Spleen (tissue), 11 donors: ENCODE measurements at regions not wholly inside any gene's neighbourhood (a gene's known extent, or its start where the extent isn't known, plus 50 kb on each side); places are given as distances from the start of the nearest gene placed in this dataset.

Experiments
- DNase-seq: peaks from one replicate; pipeline ENCODE4 v3.0.0-alpha.2; 2020
- H3K27ac ChIP-seq, 8 donors: fragments of 200-600 bp; sonication (generic) in 7 of 8; 1 replicate in 4 of 8; 2 replicates in 4 of 8; pipeline versions ENCODE4 v1.5.0 to v1.8.0; 2016 to 2021; ENCODE audit warnings: inconsistent platforms in 4 of 8, mild to moderate bottlenecking in 4 of 8, moderate library complexity in 1 of 8
- H3K27me3 ChIP-seq, 7 donors: fragments of 200-600 bp; sonication (generic) in 6 of 7; replicated peaks in 1 of 7; 1 replicate in 4 of 7; 2 replicates in 3 of 7; pipeline versions ENCODE4 v1.5.0 to v1.8.0; 2016 to 2021; ENCODE audit warnings: inconsistent platforms in 3 of 7, mild to moderate bottlenecking in 1 of 7
- H3K36me3 ChIP-seq, 6 donors: fragments of 200-600 bp; sonication (generic) in 5 of 6; 1 replicate in 4 of 6; 2 replicates in 2 of 6; pipeline versions ENCODE4 v1.5.0 to v1.8.0; 2016 to 2021; ENCODE audit warnings: inconsistent platforms in 2 of 6
- H3K4me1 ChIP-seq, 6 donors: fragments of 200-600 bp; sonication (generic) in 5 of 6; 1 replicate in 3 of 6; 2 replicates in 3 of 6; pipeline versions ENCODE4 v1.5.0 to v1.8.0; 2016 to 2021; ENCODE audit warnings: inconsistent platforms in 3 of 6
- H3K4me3 ChIP-seq, 8 donors: fragments of 200-600 bp; sonication (generic) in 7 of 8; 1 replicate in 4 of 8; 2 replicates in 4 of 8; pipeline versions ENCODE4 v1.5.0 to v1.8.0; 2016 to 2021; ENCODE audit warnings: inconsistent platforms in 4 of 8, mild to moderate bottlenecking in 4 of 8, moderate library complexity in 2 of 8
- H3K9me3 ChIP-seq, 8 donors: fragments of 200-600 bp; sonication (generic) in 7 of 8; 1 replicate in 4 of 8; 2 replicates in 4 of 8; pipeline versions ENCODE4 v1.5.0 to v1.8.0; 2016 to 2021; ENCODE audit warnings: inconsistent platforms in 4 of 8
- POLR2A ChIP-seq, 3 donors: fragments of 450-650 bp; IDR thresholded peaks; one replicate each; pipeline ENCODE4 v1.5.1; 2017; ENCODE audit warnings: antibody characterized with exemption in 3 of 3, mild to moderate bottlenecking in 1 of 3
- POLR2AphosphoS5 ChIP-seq, 3 donors: sonication (generic); formaldehyde crosslinking; IDR thresholded peaks; one replicate each; pipeline ENCODE4 v1.5.1; 2017; ENCODE audit warnings: antibody characterized with exemption in 3 of 3
- WGBS, 5 donors: extraction: QIAGEN DNeasy Blood & Tissue Kit in 3 of 5; methylation state at CpG; one replicate each; pipeline versions ENCODE4 v1.1.5 to v1.1.7; 2013 to 2018; 5-methylcytosine and 5-hydroxymethylcytosine counted together
- intact Hi-C: fragments of 100-400 bp; cut with DNase I; formaldehyde crosslinking; loops from one replicate; pipeline ENCODE4 v1.15.0; 2023; ENCODE audit warnings: low total_unique reads
- TF ChIP-seq, protein P1 (sequence below), 11 experiments: fragments of 200-600 bp in 7 of 11; fragments of 450-650 bp in 4 of 11; sonication (generic) in 4 of 11; IDR thresholded peaks in 8 of 11; conservative IDR thresholded peaks in 3 of 11; 1 replicate in 7 of 11; 2 replicates in 4 of 11; pipeline versions ENCODE4 v1.4.0 to v1.8.0; 2016 to 2021; ENCODE audit warnings: antibody characterized with exemption in 11 of 11, inconsistent platforms in 4 of 11, mild to moderate bottlenecking in 1 of 11
- donor health status: healthy with polysubstance abuse.
- donor health status: DM: no; HTN: no; CAD: no; lungs with moderate emphysema.
- donor health status: DM: no; HTN: no; CAD: no.
- donor health status: Bipolar disorder and iron deficiency.
- donor health status: healthy.
- donor health status: DM: no; HTN: no; CAD: no.
- donor health status: DM: yes; HTN: yes; CAD: no.

DNA sequence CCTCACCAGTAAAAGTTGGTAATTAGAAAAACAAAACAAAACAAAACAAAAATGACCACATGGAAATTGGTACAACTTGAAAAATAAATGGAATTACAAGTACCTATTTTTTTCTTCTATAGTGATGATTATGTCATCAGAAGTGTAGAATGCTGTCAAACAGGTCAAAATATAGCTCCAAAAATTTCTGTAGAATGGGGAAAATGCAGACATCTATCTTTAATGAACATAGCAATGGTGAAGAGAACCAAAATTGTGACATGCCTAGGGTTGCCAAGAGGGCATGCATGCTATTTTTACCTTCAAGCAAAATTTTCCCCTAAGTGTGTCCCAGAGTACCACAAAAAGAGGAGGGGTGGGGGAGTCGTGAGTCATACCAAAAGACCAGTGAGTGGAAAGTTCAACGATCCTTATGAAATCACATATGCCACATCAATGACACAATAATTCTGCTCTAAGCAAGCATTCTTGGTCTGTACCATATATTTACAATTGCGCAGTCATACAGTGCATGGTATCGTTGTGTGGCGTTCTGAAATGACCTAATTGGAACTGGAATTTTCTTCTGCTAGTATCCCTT is 1436.4 kb downstream of the SUCLG1 start:
- Histone ChIP-seq H3K4me3 (no peak overlapping the region), H3K36me3 (no peaks in the 10 kb centered on the region), H3K27ac (no peak overlapping the region), H3K27me3 (no peaks in the 10 kb centered on the region), H3K9me3 (peaks cover 0 to 14% (median 0%) of the 10 kb centered on the region in 8 donors), H3K4me1 (no peaks in the 10 kb centered on the region)
- 79 to 86% (median 83%) methylated on average over 5 of the region's 5 CpGs for WGBS, 5 donors
- no peak for DNase-seq
- TF ChIP-seq, protein P1, sequence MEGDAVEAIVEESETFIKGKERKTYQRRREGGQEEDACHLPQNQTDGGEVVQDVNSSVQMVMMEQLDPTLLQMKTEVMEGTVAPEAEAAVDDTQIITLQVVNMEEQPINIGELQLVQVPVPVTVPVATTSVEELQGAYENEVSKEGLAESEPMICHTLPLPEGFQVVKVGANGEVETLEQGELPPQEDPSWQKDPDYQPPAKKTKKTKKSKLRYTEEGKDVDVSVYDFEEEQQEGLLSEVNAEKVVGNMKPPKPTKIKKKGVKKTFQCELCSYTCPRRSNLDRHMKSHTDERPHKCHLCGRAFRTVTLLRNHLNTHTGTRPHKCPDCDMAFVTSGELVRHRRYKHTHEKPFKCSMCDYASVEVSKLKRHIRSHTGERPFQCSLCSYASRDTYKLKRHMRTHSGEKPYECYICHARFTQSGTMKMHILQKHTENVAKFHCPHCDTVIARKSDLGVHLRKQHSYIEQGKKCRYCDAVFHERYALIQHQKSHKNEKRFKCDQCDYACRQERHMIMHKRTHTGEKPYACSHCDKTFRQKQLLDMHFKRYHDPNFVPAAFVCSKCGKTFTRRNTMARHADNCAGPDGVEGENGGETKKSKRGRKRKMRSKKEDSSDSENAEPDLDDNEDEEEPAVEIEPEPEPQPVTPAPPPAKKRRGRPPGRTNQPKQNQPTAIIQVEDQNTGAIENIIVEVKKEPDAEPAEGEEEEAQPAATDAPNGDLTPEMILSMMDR (IDR thresholded peaks at IDR 0.05 in 8 of 11, conservative IDR thresholded peaks at IDR 0.05 in 3 of 11) = no peak
- TF ChIP-seq POLR2AphosphoS5 (IDR thresholded peaks at IDR 0.05) (no peak), POLR2A (IDR thresholded peaks at IDR 0.05) (no peak)
- intact Hi-C loops = no loop called here

DNA sequence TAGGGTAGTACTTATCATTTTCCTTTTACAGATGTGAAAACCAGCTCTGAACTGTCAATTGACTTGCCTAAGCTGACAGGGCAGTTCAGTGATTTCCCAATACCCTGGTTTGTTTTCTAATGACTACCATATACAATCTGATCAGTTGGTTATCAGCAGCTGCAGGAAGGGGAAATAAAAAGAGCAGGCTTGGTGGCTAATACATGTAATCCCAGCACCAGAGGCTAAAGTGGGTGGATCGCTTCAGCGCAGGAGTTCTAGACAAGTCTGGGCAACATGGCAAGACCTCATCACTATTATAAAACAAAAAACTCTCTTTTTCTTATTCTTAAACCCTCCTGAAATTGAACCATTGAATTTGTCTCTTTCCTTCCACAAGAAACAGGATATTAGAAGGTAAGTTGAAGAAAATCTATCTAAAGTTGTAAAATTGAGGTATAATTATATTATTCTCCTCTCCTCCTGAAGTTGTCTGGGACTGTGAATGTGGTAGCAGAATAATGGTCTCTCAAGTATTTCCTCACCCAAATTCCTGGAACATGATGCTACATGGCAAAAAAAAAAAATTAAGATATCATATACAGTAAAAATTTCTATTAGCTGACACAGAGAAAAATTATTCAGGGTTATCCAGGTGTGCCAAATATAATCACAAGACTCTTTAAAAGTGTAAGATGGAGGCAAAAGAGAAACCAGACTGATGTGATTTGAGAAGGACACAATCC is 1441.6 kb downstream of the SUCLG1 start:
- no peak for DNase-seq
- Histone ChIP-seq H3K9me3 (peaks cover 0 to 10% (median 0%) of the 10 kb centered on the region in 8 donors), H3K4me3 (no peak overlapping the region), H3K27me3 (no peaks in the 10 kb centered on the region), H3K36me3 (no peaks in the 10 kb centered on the region), H3K27ac (no peak overlapping the region), H3K4me1 (no peaks in the 10 kb centered on the region)
- intact Hi-C loops = no loop called here
- WGBS, 5 donors = 87 to 98% (median 95%) methylated on average over 2 of the region's 2 CpGs
- TF ChIP-seq POLR2AphosphoS5 (IDR thresholded peaks at IDR 0.05) = no peak
- TF ChIP-seq POLR2A (IDR thresholded peaks at IDR 0.05) = no peak
- TF ChIP-seq, protein P1 (IDR thresholded peaks at IDR 0.05 in 8 of 11, conservative IDR thresholded peaks at IDR 0.05 in 3 of 11) = no peak

DNA sequence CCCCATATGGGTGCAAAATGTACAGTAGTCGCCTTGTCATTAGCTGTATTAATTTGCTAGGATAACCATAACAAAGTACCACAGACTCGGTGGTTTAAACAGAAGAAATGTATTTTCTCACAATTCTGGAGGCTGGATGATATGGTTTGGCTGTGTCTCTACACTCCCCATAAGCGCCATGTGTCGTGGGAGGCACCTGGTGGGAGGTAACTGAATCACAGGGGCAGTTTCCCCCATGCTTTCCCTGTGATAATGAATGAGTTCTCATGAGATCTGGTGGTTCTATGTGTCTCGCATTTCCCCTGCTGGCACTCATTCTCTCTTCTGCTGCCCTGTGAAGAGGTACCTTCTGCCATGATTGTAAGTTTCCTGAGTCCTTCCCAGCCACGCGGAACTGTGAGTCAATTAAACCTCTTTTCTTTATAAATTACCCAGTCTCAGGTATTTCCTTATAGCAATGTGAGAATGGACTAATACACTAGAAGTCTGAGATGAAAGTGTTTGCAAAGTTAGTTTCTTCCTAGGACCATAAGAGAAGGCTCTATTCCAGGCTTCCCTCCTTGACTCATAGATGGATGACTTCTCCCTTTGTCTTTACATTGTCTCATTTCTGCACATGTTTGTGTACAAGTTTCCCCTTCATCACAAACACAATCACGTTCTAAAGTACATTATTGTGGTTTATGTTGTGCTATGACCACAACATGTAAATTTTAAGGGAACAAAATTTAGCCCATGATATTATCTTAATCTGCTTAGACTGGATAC is 1442.6 kb downstream of the SUCLG1 start:
- no peak overlapping the region for H3K4me3 ChIP-seq
- no peaks in the 10 kb centered on the region for H3K27me3 ChIP-seq
- intact Hi-C loops = no loop called here
- H3K27ac ChIP-seq = no peak overlapping the region
- peaks cover 0 to 17% (median 0%) of the 10 kb centered on the region in 8 donors for H3K9me3 ChIP-seq
- 79 to 90% (median 85%) methylated on average over 8 of the region's 8 CpGs for WGBS, 5 donors
- TF ChIP-seq POLR2A (IDR thresholded peaks at IDR 0.05) = no peak
- no peak for TF ChIP-seq POLR2AphosphoS5 (IDR thresholded peaks at IDR 0.05)
- TF ChIP-seq, protein P1 (IDR thresholded peaks at IDR 0.05 in 8 of 11, conservative IDR thresholded peaks at IDR 0.05 in 3 of 11) = no peak
- no peaks in the 10 kb centered on the region for H3K36me3 ChIP-seq
- H3K4me1 ChIP-seq = no peaks in the 10 kb centered on the region
- no peak for DNase-seq

DNA sequence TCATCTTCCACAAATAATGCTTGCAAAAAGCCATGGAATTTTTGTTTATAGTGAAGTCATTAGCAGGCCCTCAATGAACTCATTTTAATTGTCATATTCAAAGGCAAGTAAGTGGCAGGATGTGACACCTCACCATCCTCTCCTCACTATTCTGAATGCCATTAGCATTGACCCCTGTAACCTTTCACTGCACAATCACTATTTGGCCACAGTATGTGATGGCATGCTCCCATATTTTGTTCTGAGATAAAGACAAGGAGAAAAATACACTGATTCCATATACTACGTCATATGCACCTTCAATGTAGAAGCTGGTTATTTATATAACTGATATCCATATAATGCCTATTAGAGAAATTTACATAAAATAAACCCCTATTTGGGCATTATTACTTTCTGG is 1443.2 kb downstream of the SUCLG1 start:
- Histone ChIP-seq H3K36me3 (no peaks in the 10 kb centered on the region), H3K4me3 (no peak overlapping the region), H3K27ac (no peak overlapping the region), H3K4me1 (no peaks in the 10 kb centered on the region), H3K27me3 (no peaks in the 10 kb centered on the region), H3K9me3 (peaks cover 0 to 20% (median 1%) of the 10 kb centered on the region in 8 donors)
- intact Hi-C loops = no loop called here
- WGBS, 5 donors = 71 to 87% (median 84%) methylated on average over 1 of the region's 1 CpG
- no peak for DNase-seq
- TF ChIP-seq, protein P1 (IDR thresholded peaks at IDR 0.05 in 8 of 11, conservative IDR thresholded peaks at IDR 0.05 in 3 of 11) = no peak
- no peak for TF ChIP-seq POLR2A (IDR thresholded peaks at IDR 0.05)
- TF ChIP-seq POLR2AphosphoS5 (IDR thresholded peaks at IDR 0.05) = no peak
